HT1080 (cell line): ENCODE measurements at regions not wholly inside any gene's neighbourhood (a gene's known extent, or its start where the extent isn't known, plus 50 kb on each side); places are given as distances from the start of the nearest gene placed in this dataset.

Experiments
- DNase-seq: peaks from one replicate; pipeline ENCODE4 v3.0.0-alpha.2; 2015; ENCODE audit warnings: low read depth

- no peak for DNase-seq
Observed at GRCh38 chr18:50444539-50444938, 69.7 kb downstream of the SKA1 start.

DNA sequence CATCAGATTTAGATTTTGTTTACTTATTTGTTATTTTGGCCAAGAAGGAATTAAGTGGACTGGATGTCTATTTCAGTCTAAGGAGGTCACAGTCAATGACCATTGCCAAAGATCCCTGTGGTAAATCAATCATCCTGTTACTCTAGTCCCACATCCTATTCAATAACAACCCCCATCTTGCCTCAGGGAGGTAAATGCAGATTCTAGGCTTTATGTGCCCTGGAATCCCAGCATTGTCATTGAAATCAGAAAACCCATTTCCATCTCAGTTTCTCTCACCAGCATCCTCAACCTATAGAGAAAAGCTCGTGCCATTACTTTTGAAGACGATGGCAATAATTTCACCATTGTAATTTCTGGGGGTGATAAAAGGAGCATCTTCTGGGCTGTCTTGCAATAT lies 71.8 kb downstream of the SKA1 start:
- DNase-seq: no peak

DNA sequence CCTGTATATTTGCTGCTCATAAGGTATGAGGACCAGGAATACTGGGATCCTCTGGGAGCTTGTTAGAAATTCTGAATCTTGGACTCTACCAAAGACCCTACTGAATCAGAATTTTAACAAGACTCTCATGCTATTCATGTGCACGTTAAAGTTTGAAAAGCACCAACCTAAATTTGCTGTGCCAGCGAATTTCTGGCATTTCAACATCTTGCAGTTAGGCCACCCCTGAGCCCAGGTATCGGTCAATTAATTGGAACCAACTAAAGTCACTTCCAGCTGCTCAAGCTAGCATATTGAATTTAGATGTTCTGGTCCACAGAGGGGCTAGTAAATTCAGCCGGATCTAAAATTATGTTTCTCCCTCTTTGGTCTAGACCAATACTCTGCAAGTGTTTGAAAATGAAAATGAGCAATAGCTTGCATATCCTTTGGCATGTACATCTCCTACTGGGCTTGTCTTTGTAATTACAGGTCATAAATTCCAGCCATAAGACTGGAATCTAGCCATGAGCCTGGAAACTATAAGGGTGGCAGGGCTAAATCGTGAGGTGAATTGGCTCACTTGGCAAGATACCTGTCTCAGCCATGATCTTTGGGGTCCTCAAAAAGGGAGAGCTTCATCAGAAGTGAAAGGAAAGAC lies 72.4 kb downstream of the SKA1 start:
- DNase-seq: no peak

- no peak for DNase-seq
Observed at GRCh38 chr18:50447952-50448351, 73.1 kb downstream of the SKA1 start.

DNA sequence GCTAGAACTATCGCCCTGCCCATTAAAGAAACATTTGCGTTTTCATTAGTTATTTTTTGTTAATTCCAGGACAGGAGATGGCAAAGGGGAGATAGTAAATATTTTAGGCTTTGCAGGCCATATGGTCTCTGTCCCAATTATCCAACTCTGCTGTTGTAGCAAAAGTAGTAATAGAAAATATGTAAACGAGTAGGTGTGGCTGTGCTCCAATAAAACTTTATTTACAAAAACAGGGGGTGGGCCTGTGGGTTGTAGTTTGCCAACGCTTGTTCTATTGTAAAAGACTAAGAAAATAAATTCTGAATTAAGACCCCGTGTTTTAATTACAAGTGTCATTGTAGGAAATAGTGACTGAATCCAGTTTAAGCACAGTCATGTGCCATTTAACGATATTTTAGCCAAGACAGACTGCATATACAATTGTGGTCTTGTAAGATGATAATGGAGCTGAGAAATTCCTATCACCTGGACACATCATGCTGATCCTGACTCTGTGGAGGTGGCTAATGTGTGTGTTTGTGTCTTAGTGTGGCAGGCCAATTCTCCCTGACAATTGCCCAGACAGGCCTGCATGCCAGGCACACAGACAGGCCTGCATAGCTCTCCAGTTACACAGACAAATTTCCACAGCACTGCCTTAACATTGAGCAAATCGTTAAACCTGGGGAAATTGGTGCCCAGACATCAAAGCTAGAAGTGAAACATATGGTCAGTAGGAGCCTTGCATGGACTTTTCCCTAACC lies 76.4 kb downstream of the SKA1 start:
- no peak for DNase-seq

DNA sequence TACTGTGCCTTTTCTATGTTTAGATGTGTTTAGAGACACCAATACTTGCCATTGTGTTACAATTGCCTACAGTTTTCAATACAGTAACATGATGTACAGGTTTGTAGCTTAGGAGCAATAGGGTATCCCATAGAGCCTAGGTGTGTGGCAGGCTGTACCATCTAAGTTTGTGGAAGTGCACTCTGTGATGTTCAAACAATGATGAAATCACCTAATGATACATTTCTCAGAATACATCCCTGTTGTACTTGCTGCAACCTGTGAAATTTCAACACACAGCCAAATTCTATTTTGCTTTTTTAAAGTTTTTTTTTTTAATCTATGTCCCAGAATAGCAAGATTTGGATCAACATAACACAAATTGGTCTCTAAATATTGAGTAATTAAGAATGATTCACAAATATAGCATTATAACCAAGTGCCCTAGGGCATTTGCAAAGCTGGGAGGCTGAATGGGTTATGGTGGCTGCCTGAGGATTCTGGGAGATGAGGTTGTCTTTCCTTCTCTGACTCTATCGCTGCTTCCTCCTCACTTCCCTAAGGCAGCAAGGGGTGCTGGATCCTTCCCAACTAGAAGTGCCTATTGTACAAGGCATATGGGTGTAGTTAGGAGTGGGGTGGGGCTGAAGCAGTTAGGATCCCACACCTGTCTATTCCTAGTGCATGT lies 78.3 kb downstream of the SKA1 start:
- no peak for DNase-seq

- no peak for DNase-seq
Observed at GRCh38 chr18:50453732-50454131, 78.9 kb downstream of the SKA1 start.

DNA sequence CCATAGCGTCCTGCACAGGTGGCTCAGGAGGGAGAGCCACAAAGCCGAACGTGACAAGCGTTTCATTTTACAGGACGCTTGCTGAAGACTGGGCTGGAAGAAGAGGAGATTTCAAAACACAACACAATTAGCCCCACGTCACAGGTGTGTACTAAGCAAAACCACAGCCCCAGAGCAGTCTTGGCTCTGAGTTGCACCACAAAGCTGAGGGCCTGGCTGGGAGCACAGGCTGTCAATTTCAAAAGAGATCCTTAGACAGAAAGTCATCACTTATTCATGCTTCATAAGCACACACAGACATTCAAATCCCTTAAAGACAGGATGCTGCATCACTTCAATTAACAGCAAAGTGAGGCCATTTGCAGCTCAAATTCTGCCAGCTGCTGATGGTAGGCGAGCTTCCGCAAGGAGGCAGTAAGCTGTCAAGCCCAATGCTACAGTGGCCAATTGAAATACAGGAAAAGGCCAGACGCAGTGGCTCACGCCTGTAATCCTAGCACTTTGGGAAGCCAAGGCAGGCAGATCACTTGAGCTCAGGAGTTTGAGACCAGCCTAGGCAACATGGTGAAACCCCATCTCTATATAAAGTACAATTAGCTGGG lies 79.6 kb downstream of the SKA1 start:
- peak; percentile 29 for DNase-seq

GRCh38 chr18:50456285-50456684 lies 81.4 kb downstream of the SKA1 start:
- DNase-seq: no peak

- no peak for DNase-seq
Observed at GRCh38 chr18:50457639-50458038, 82.8 kb downstream of the SKA1 start.

- no peak for DNase-seq
Observed at GRCh38 chr18:50458366-50458765, 83.5 kb downstream of the SKA1 start.

DNA sequence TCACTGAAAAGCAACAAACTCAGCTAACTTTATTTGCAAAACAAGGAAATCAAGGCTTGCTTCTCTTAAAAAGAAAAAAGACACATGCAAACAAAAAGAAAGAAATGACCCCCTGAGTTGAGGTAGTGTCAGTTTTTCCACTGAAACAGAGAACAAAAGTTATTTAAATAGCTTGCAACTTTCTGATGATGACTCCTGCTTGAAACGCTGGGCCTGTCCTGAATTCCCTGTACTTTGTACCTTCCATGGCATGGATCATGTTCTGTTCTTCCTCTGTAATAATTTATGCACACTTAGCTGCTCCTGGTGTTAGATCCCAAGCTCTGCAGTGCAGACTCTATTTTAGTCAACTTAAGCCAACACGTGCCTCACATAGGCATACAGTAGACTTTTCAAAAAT lies 84.0 kb downstream of the SKA1 start:
- no peak for DNase-seq

DNA sequence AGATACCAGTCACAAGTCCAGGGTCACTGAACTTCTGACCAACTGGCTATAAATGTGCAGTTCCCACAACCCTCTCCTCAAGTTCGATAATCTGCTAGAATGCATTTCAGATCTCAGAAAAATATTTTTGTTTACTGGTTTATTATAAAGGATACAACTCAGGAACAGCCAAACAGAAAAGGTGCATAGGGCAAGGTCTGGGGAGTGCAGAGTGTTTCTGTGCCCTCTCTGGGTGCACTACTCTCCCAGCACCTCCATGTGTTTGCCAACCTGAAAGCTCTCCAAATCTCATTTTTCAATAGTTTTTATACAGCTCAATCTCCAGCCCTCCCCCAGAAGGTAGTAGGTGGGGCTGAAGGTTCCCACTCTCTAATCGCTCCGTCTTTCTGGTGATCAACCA lies 85.2 kb downstream of the SKA1 start:
- no peak for DNase-seq

DNA sequence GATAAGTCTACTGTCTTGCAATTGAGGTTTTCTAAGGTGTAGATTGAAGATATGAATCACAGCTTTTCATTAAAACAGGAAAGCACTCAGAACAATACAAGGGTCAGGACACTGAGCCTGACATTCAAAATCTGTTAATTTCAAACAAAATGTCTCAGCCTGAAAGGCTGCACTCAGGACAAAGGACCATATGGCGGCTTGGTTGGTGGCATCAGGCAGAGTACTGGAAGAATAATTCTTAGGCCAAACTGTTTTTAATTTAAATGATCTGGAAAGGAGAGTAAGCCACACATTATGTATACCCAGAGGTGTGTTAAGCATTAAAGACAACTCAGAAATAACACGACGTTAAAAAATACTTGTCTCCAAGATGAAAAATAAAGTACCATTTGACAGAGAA lies 85.9 kb downstream of the SKA1 start:
- DNase-seq: no peak

GRCh38 chr18:50461251-50461650 lies 86.4 kb downstream of the SKA1 start:
- no peak for DNase-seq

DNA sequence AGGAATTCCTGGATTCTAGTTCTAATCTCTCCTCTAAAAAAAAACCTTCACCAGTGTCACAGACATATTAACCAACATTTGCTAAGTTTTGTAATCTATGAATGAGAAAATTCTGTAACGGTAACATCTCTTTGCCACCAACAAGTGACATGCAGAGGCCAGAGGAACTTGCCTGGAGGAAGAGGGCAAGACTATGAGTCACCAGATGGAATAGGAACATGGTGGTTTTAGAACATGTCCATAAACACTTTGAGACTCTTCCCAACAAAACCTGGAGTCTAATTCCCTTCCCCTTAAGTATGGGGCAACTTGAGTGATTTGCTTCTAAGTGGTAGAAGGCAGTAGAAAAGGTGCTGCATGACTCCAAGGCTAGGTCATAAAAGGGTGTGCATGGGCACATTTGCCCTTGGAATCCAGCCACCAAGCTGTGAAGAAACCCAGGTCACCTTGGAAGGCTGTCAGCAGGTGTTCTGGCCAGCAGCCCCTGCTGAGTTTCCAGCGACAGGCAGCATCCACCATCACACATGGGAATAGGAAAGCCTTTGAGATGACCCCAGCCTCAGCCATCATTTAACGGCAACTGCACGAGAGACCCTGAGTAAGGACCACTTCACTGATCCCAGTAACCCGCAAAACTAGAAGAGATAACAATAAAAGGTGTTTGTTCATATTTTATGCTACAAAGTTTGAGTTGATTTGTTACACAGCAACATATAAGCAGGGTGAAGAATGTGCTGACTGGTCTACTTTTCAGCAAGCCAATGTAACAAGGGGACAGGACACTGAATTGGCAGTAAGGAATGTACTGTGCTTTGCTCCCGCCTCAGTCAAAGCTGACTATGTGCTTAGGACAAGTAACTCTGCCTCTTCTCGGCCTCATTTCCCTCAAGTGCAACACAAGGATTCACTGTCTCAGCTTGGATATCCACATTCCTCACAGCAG lies 90.6 kb downstream of the SKA1 start:
- no peak for DNase-seq

- peak; percentile 18 for DNase-seq
Observed at GRCh38 chr18:50466634-50467033, 91.8 kb downstream of the SKA1 start.

- DNase-seq: no peak
Observed at GRCh38 chr18:50468807-50469206, 91.1 kb upstream of the MAPK4 start.

GRCh38 chr18:50469380-50469781 lies 90.5 kb upstream of the MAPK4 start:
- no peak for DNase-seq

DNA sequence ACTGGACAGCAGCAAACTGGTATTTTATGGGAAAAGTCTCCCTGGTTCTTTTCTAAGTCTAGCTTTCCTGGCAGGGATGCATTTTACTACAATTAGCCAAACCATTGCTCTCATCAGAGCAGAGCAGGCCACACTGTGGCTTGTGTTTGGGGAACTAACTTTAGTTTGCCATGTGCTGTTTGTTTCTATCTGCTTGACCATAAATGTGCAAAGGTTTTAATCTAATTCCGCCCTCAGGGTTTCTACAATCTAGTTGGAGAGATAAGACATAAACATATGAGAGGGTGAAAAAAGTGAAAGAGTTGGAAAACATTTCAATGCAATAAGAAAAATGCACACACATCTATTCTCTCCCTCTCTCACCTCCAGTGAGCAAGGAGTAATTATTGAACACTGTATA lies 86.9 kb upstream of the MAPK4 start:
- no peak for DNase-seq

GRCh38 chr18:50473881-50474280 lies 86.0 kb upstream of the MAPK4 start:
- DNase-seq: no peak
